GM21576 (cell line): ENCODE measurements at regions not wholly inside any gene's neighbourhood (a gene's known extent, or its start where the extent isn't known, plus 50 kb on each side); places are given as distances from the start of the nearest gene placed in this dataset.
"Not testable (repeated sequence)": the region's sequence is repeated elsewhere in the genome, so short reads cannot be mapped to it uniquely, and the experiment has no call there.

ENCODE experiments used
- ATAC-seq: cut with Tn5 transposase; IDR thresholded peaks from one replicate; pipeline ENCODE4 v1.9.1; 2021; ENCODE audit warnings: mild to moderate bottlenecking, moderate library complexity; ENCODE audit not compliant: unreplicated experiment

DNA sequence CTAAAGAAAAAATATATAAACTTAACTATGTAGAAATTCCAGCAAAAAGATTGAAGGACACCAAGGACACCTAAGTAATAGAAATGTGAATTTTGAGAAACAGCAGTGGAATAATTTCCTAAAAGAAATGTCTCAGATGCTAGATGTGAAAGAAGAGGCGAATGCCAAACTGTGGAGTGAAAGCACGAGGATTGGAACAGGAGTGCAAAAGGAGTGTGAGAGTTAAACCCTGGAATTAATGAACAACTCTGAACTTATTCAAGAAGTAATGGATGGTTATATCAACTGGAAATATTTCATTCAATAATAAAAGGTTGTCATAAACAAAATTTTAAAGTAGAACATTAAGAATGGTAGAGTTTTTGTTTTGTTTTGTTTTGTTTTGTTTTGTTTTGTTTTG lies 78.5 kb upstream of the SGIP1 start:
- ATAC-seq: no peak

- ATAC-seq: no peak
These were observed 73.2 kb upstream of the SGIP1 start for GRCh38 chr1:66460776-66461175.

- no peak for ATAC-seq
These were observed 71.6 kb upstream of the SGIP1 start for GRCh38 chr1:66462313-66462712.

DNA sequence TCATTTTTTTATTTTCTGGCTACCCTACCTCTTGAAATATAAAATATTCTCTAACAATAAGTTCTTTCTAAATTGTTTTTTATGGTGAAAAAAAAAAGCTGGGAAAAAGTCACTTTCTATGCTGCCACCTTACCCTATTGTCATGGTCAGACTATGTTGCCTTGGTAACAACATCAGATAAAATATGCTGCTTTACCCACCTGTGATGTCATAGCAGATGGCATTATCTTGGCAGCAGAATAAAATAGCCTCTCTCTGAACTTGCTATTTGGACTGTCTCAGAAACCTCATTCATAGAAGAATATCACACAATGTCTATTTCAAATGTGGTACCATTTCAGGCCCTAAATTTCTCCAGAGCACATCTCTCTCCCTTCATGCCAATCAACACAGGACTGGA lies 69.6 kb upstream of the SGIP1 start:
- ATAC-seq: no peak

- no peak for ATAC-seq
These were observed 69.2 kb upstream of the SGIP1 start for GRCh38 chr1:66464802-66465201.

DNA sequence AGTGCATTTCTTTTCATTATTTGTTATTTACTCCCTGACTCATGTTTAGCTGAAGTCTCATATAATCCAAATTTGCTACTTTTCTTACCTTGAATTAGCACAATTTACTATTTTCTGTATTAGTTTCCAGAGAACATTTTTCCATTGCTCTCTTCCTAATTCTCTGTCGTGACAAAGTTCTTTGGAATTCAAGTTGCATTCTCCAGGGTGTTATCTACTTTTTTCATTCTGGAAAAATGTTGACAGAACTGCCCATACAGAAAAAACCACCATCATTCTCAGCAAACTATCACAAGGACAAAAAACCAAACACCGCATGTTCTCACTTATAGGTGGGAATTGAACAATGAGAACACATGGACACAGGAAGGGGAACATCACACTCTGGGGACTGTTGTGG lies 67.3 kb upstream of the SGIP1 start:
- not testable (repeated sequence) for ATAC-seq

DNA sequence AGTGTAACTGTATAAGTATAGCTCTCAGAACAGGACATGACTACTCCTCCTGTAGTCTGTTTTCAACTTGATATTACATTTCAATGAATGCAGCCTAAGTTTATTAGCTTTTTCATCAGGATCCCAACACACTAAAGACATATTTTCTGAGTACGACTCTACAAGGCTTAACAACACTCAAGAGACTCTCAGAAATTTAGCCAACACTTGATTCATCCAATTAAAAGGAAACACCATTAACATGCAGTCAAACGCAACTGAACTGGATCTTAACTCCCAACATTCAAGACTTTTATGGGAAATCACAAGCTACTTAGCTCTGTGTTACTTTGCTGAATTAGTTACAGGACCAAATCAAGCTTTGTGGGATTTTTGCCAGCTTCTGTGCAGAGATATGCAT lies 65.2 kb upstream of the SGIP1 start:
- no peak for ATAC-seq

- ATAC-seq: no peak
These were observed 58.0 kb upstream of the SGIP1 start for GRCh38 chr1:66475940-66476339.

GRCh38 chr1:66476774-66477173 lies 57.2 kb upstream of the SGIP1 start:
- no peak for ATAC-seq

- ATAC-seq: no peak
These were observed 55.8 kb upstream of the SGIP1 start for GRCh38 chr1:66478116-66478515.

- ATAC-seq: no peak
These were observed 53.8 kb upstream of the SGIP1 start for GRCh38 chr1:66480162-66480561.

- ATAC-seq: not testable (repeated sequence)
These were observed 52.7 kb upstream of the SGIP1 start for GRCh38 chr1:66481215-66481614.
